ENCODE measurements at regions not wholly inside any gene's neighbourhood (a gene's known extent, or its start where the extent isn't known, plus 50 kb on each side); places are given as distances from the start of the nearest gene placed in this dataset.

- no peak for DNase-seq
Measured at GRCh38 chr6:19479551-19479950, 357.6 kb upstream of the ID4 start.

GRCh38 chr6:19492636-19493405 lies 344.3 kb upstream of the ID4 start:
- no peak for DNase-seq

GRCh38 chr6:19501737-19502245 lies 335.4 kb upstream of the ID4 start:
- DNase-seq, result no peak

GRCh38 chr6:19502301-19502700 lies 334.9 kb upstream of the ID4 start:
- DNase-seq, result no peak

- DNase-seq, result no peak
Measured at GRCh38 chr6:19515939-19516338, 321.2 kb upstream of the ID4 start.

GRCh38 chr6:19519941-19520340 lies 317.2 kb upstream of the ID4 start:
- no peak for DNase-seq

GRCh38 chr6:19524366-19525186 lies 312.6 kb upstream of the ID4 start:
- no peak for DNase-seq

GRCh38 chr6:19525673-19526072 lies 311.5 kb upstream of the ID4 start:
- DNase-seq, result no peak

- DNase-seq, result no peak
Measured at GRCh38 chr6:19530188-19530587, 307.0 kb upstream of the ID4 start.

GRCh38 chr6:19535351-19535750 lies 301.8 kb upstream of the ID4 start:
- DNase-seq, result no peak

GRCh38 chr6:19536838-19537237 lies 300.3 kb upstream of the ID4 start:
- DNase-seq, result no peak

- no peak for DNase-seq
Measured at GRCh38 chr6:19538096-19538495, 299.1 kb upstream of the ID4 start.

- no peak for DNase-seq
Measured at GRCh38 chr6:19547507-19547906, 289.7 kb upstream of the ID4 start.

- no peak for DNase-seq
Measured at GRCh38 chr6:19549109-19549508, 288.1 kb upstream of the ID4 start.

- DNase-seq, result no peak
Measured at GRCh38 chr6:19550380-19550779, 286.8 kb upstream of the ID4 start.

GRCh38 chr6:19551611-19552010 lies 285.6 kb upstream of the ID4 start:
- DNase-seq, result no peak

- no peak for DNase-seq
Measured at GRCh38 chr6:19552076-19552475, 285.1 kb upstream of the ID4 start.

GRCh38 chr6:19552588-19552987 lies 284.6 kb upstream of the ID4 start:
- no peak for DNase-seq

- no peak for DNase-seq
Measured at GRCh38 chr6:19554356-19555225, 282.6 kb upstream of the ID4 start.

- no peak for DNase-seq
Measured at GRCh38 chr6:19557191-19557590, 280.0 kb upstream of the ID4 start.

GRCh38 chr6:19558201-19558600 lies 279.0 kb upstream of the ID4 start:
- no peak for DNase-seq

GRCh38 chr6:19558934-19559333 lies 278.2 kb upstream of the ID4 start:
- DNase-seq, result no peak

- no peak for DNase-seq
Measured at GRCh38 chr6:19562468-19562867, 274.7 kb upstream of the ID4 start.
